K562 (cell line): ENCODE measurements at regions not wholly inside any gene's neighbourhood (a gene's known extent, or its start where the extent isn't known, plus 50 kb on each side); places are given as distances from the start of the nearest gene placed in this dataset.
"Not testable (repeated sequence)": the region's sequence is repeated elsewhere in the genome, so short reads cannot be mapped to it uniquely, and the experiment has no call there.

Source experiments
- ATAC-seq: fragments of 200-7000 bp; cut with Tn5 transposase; 3 replicates; pipeline ENCODE4 v1.9.1; 2020; ENCODE audit warnings: moderate library complexity
- BruUV-seq: library from RNA; stranded (reverse); fragments of 400-500 nt; replicated peaks from 2 replicates; lab custom pipeline; 2021; lab: Mats Ljungman, UMichigan
- CTCF ChIA-PET: fragments of 300-600 bp; formaldehyde crosslinking; extraction: SDS; loops from one replicate; lab custom pipeline; 2021; ENCODE audit warnings: low intra/inter-chr PET ratio; lab: Yijun Ruan, JAX
- POLR2A ChIA-PET: fragments of 300-600, 350-650 bp; sonication (Branson Sonifier 250); formaldehyde crosslinking; extraction: SDS; loops from one replicate; lab custom pipeline; 2021; ENCODE audit warnings: antibody characterized with exemption, inconsistent platforms; lab: Yijun Ruan, JAX
- DNase-seq, 4 experiments: peaks; one replicate each; pipeline versions ENCODE4 v3.0.0 to v3.0.0-alpha.2; 2011 to 2018; ENCODE audit warnings: low spot score in 3 of 4, mixed read lengths in 3 of 4; ENCODE audit errors: extremely low read depth in 1 of 4
- FAIRE-seq: peaks from 2 replicates; lab custom pipeline; 2011; peaks lifted over from hg19 to GRCh38; lab: Jason Lieb, UNC
- H2AFZ ChIP-seq: 2 replicates; pipeline ENCODE4 v1.6.0; 2011; ENCODE audit warnings: low read depth, low read length, control low read depth, inconsistent platforms
- H3K27ac ChIP-seq: fragments of 200-600 bp; 3 replicates; pipeline ENCODE4 v1.8.0; 2011; ENCODE audit warnings: low read depth, mild to moderate bottlenecking, control low read depth, inconsistent platforms, low read length, moderate library complexity, mixed read lengths; ENCODE audit errors: extremely low read depth
- H3K27me3 ChIP-seq, 2 experiments: fragments of 300-600 bp in 1 of 2; 2 replicates in 1 of 2; 3 replicates in 1 of 2; pipeline versions ENCODE4 v1.6.0 to v1.8.0; 2011; ENCODE audit warnings: inconsistent platforms in 2 of 2, low read length in 2 of 2, mild to moderate bottlenecking in 1 of 2, mixed read lengths in 1 of 2, moderate library complexity in 1 of 2; ENCODE audit not compliant: control insufficient read depth in 2 of 2, insufficient read depth in 2 of 2
- H3K36me3 ChIP-seq: fragments of 300-600 bp; 3 replicates; pipeline ENCODE4 v1.8.0; 2011; ENCODE audit warnings: mild to moderate bottlenecking, low read length, inconsistent platforms; ENCODE audit not compliant: control insufficient read depth, insufficient read depth
- H3K4me1 ChIP-seq, 2 experiments: fragments of 200-600 bp in 1 of 2; replicated peaks in 1 of 2; 2 replicates in 1 of 2; 3 replicates in 1 of 2; pipeline versions ENCODE4 v1.5.1 to v1.8.0; 2011; ENCODE audit warnings: inconsistent platforms in 2 of 2, low read length in 2 of 2, mild to moderate bottlenecking in 1 of 2, mixed read lengths in 1 of 2, moderate library complexity in 1 of 2; ENCODE audit not compliant: control insufficient read depth in 2 of 2, insufficient read depth in 2 of 2
- H3K4me2 ChIP-seq: 2 replicates; pipeline ENCODE4 v1.6.1; 2011; ENCODE audit warnings: low read length, control low read depth, inconsistent platforms, mixed read lengths; ENCODE audit not compliant: insufficient read depth
- H3K4me3 ChIP-seq: fragments of 200-600 bp; sonication (generic), shearing (Covaris generic); 2 replicates; pipeline ENCODE4 v1.5.1; 2016; ENCODE audit warnings: control low read depth, inconsistent platforms
- H3K79me2 ChIP-seq: fragments of 200-600 bp; 3 replicates; pipeline ENCODE4 v1.8.0; 2011; ENCODE audit warnings: low read length, inconsistent platforms; ENCODE audit not compliant: control insufficient read depth, insufficient read depth
- H3K9ac ChIP-seq, 2 experiments: 2 replicates each; pipeline versions ENCODE4 v1.6.0 to v1.6.1; 2011; ENCODE audit warnings: low read depth in 2 of 2, low read length in 2 of 2, control low read depth in 1 of 2, inconsistent platforms in 1 of 2, mild to moderate bottlenecking in 1 of 2, mixed read lengths in 1 of 2; ENCODE audit not compliant: insufficient read depth in 1 of 2
- H3K9me1 ChIP-seq: one replicate; pipeline ENCODE4 v1.6.0; 2011; ENCODE audit warnings: inconsistent platforms, mild to moderate bottlenecking, low read length, moderate library complexity; ENCODE audit not compliant: control insufficient read depth, insufficient read depth
- H3K9me3 ChIP-seq: replicated peaks from 2 replicates; pipeline ENCODE4 v1.5.1; 2011; ENCODE audit warnings: low read depth, low read length, inconsistent platforms; ENCODE audit not compliant: control insufficient read depth, insufficient read depth
- H4K20me1 ChIP-seq: replicated peaks from 2 replicates; pipeline ENCODE4 v1.6.1; 2011; ENCODE audit warnings: low read length, inconsistent platforms, mixed read lengths; ENCODE audit not compliant: control insufficient read depth, insufficient read depth
- WGBS: fragments of 100-300 bp; shearing (Covaris generic); methylation state at CpG from one replicate; pipeline ENCODE4 v1.1.6; 2016; ENCODE audit warnings: low coverage, mixed read lengths; ENCODE audit not compliant: insufficient coverage; ENCODE audit errors: missing lambda C conversion rate; 5-methylcytosine and 5-hydroxymethylcytosine counted together
- in situ Hi-C: fragments of 300-500 bp; cut with MboI; formaldehyde crosslinking; loops from 4 replicates; pipeline ENCODE4 v1.15.0; 2018; ENCODE audit warnings: inconsistent platforms, mixed read lengths
- intact Hi-C: fragments of 100-400 bp; cut with micrococcal nuclease; formaldehyde crosslinking; loops from 2 replicates; pipeline ENCODE4 v1.14.2; 2022

- H3K79me2 ChIP-seq, H3K9ac ChIP-seq, intact Hi-C loops, H3K27me3 ChIP-seq, H4K20me1 ChIP-seq, H3K9me3 ChIP-seq, FAIRE-seq, H3K4me1 ChIP-seq, H3K4me2 ChIP-seq, H3K36me3 ChIP-seq, DNase-seq, in situ Hi-C loops, H3K27ac ChIP-seq, H3K9me1 ChIP-seq, CTCF ChIA-PET, BruUV-seq, H3K4me3 ChIP-seq, ATAC-seq, POLR2A ChIA-PET, H2AFZ ChIP-seq: not testable (repeated sequence)
- WGBS, result 0% methylated on average over 2 of the region's 2 CpGs
Measured at GRCh38 chr9:42757251-42757650, 573.8 kb downstream of the SPATA31A6 start.

- DNase-seq, H3K4me1 ChIP-seq, H3K27ac ChIP-seq, H3K9me3 ChIP-seq, ATAC-seq, intact Hi-C loops, H4K20me1 ChIP-seq, H3K36me3 ChIP-seq, H3K27me3 ChIP-seq, H3K9ac ChIP-seq, POLR2A ChIA-PET, BruUV-seq, H3K79me2 ChIP-seq, H2AFZ ChIP-seq, H3K4me3 ChIP-seq, CTCF ChIA-PET, FAIRE-seq, H3K4me2 ChIP-seq, in situ Hi-C loops, H3K9me1 ChIP-seq: not testable (repeated sequence)
- WGBS, result 0% methylated on average over 3 of the region's 5 CpGs
Measured at GRCh38 chr9:42759320-42759719, 575.9 kb downstream of the SPATA31A6 start.

- BruUV-seq, H3K27ac ChIP-seq, H2AFZ ChIP-seq, in situ Hi-C loops, H4K20me1 ChIP-seq, H3K4me2 ChIP-seq, H3K79me2 ChIP-seq, ATAC-seq, CTCF ChIA-PET, H3K9ac ChIP-seq, H3K9me1 ChIP-seq, H3K4me1 ChIP-seq, FAIRE-seq, DNase-seq, H3K36me3 ChIP-seq, H3K27me3 ChIP-seq, intact Hi-C loops, H3K4me3 ChIP-seq, H3K9me3 ChIP-seq, POLR2A ChIA-PET: not testable (repeated sequence)
- 0% methylated on average over 2 of the region's 4 CpGs for WGBS
Measured at GRCh38 chr9:42782201-42782600, 598.7 kb downstream of the SPATA31A6 start.

GRCh38 chr9:42792725-42793124, 609.3 kb downstream of the SPATA31A6 start:
- H3K9me1 ChIP-seq, H3K27me3 ChIP-seq, H3K4me2 ChIP-seq, H3K79me2 ChIP-seq, H3K9ac ChIP-seq, H3K4me3 ChIP-seq, CTCF ChIA-PET, H3K36me3 ChIP-seq, H4K20me1 ChIP-seq, in situ Hi-C loops, ATAC-seq, DNase-seq, H3K9me3 ChIP-seq, H3K4me1 ChIP-seq, BruUV-seq, POLR2A ChIA-PET, intact Hi-C loops, FAIRE-seq, H2AFZ ChIP-seq, H3K27ac ChIP-seq: not testable (repeated sequence)
- WGBS, result no CpG with 5 or more reads among the region's 16 CpGs
